Activated CD8-positive, alpha-beta memory T cell treated with anti-CD3 and anti-CD28 coated beads for 24 hours (primary cell): ENCODE measurements at regions not wholly inside any gene's neighbourhood (a gene's known extent, or its start where the extent isn't known, plus 50 kb on each side); places are given as distances from the start of the nearest gene placed in this dataset.
"Not testable (repeated sequence)": the region's sequence is repeated elsewhere in the genome, so short reads cannot be mapped to it uniquely, and the experiment has no call there.

Experiments used
- DNase-seq: peaks from one replicate; pipeline ENCODE4 v3.0.0-alpha.2; 2020

- DNase-seq: no peak
These were observed 202.6 kb downstream of the RBM46 start for GRCh38 chr4:154983714-154984113.

- no peak for DNase-seq
These were observed 203.1 kb downstream of the RBM46 start for GRCh38 chr4:154984148-154984547.

- DNase-seq: no peak
These were observed 203.5 kb downstream of the RBM46 start for GRCh38 chr4:154984616-154985015.

GRCh38 chr4:154985673-154986072 is 204.6 kb downstream of the RBM46 start:
- DNase-seq: no peak

GRCh38 chr4:154988511-154988910 is 207.4 kb downstream of the RBM46 start:
- no peak for DNase-seq

- no peak for DNase-seq
These were observed 208.4 kb downstream of the RBM46 start for GRCh38 chr4:154989511-154989910.

- DNase-seq: not testable (repeated sequence)
These were observed 210.6 kb upstream of the NPY2R start for GRCh38 chr4:154997866-154998265.

GRCh38 chr4:154998284-154998683 is 210.2 kb upstream of the NPY2R start:
- DNase-seq: no peak

- DNase-seq: no peak
These were observed 209.7 kb upstream of the NPY2R start for GRCh38 chr4:154998773-154999172.

- no peak for DNase-seq
These were observed 208.4 kb upstream of the NPY2R start for GRCh38 chr4:154999950-155000578.

- DNase-seq: no peak
These were observed 207.2 kb upstream of the NPY2R start for GRCh38 chr4:155001251-155001650.

GRCh38 chr4:155005395-155006090 is 202.9 kb upstream of the NPY2R start:
- DNase-seq: no peak

- DNase-seq: no peak
These were observed 200.7 kb upstream of the NPY2R start for GRCh38 chr4:155007660-155008176.

GRCh38 chr4:155008389-155008788 is 200.0 kb upstream of the NPY2R start:
- DNase-seq: no peak

GRCh38 chr4:155009288-155009687 is 199.1 kb upstream of the NPY2R start:
- DNase-seq: no peak

- DNase-seq: no peak
These were observed 198.1 kb upstream of the NPY2R start for GRCh38 chr4:155010376-155010775.

- no peak for DNase-seq
These were observed 197.2 kb upstream of the NPY2R start for GRCh38 chr4:155011163-155011780.

- no peak for DNase-seq
These were observed 196.0 kb upstream of the NPY2R start for GRCh38 chr4:155012469-155012868.

- DNase-seq: no peak
These were observed 191.0 kb upstream of the NPY2R start for GRCh38 chr4:155017426-155017825.

GRCh38 chr4:155025762-155026457 is 182.5 kb upstream of the NPY2R start:
- DNase-seq: no peak

GRCh38 chr4:155026715-155027114 is 181.7 kb upstream of the NPY2R start:
- no peak for DNase-seq

- DNase-seq: no peak
These were observed 175.8 kb upstream of the NPY2R start for GRCh38 chr4:155032521-155033229.

- DNase-seq: no peak
These were observed 174.8 kb upstream of the NPY2R start for GRCh38 chr4:155033604-155034003.
